ENCODE measurements at regions not wholly inside any gene's neighbourhood (a gene's known extent, or its start where the extent isn't known, plus 50 kb on each side); places are given as distances from the start of the nearest gene placed in this dataset.

- DNase-seq (ENCODE audit: low read depth) = no peak
Measured at GRCh38 chr18:4638680-4639079, 183.6 kb upstream of the DLGAP1 start.

GRCh38 chr18:4637876-4638275 lies 182.8 kb upstream of the DLGAP1 start:
- no peak for DNase-seq (ENCODE audit: low read depth)

- DNase-seq (ENCODE audit: low read depth) = no peak
Measured at GRCh38 chr18:4636967-4637366, 181.9 kb upstream of the DLGAP1 start.

GRCh38 chr18:4631239-4631638 lies 176.1 kb upstream of the DLGAP1 start:
- DNase-seq (ENCODE audit: low read depth) = no peak

GRCh38 chr18:4605212-4605611 lies 150.1 kb upstream of the DLGAP1 start:
- DNase-seq (ENCODE audit: low read depth) = no peak

GRCh38 chr18:4603955-4604354 lies 148.8 kb upstream of the DLGAP1 start:
- no peak for DNase-seq (ENCODE audit: low read depth)

GRCh38 chr18:4599312-4599711 lies 144.2 kb upstream of the DLGAP1 start:
- no peak for DNase-seq (ENCODE audit: low read depth)

GRCh38 chr18:4597301-4597700 lies 142.2 kb upstream of the DLGAP1 start:
- DNase-seq (ENCODE audit: low read depth) = no peak

GRCh38 chr18:4593895-4594294 lies 138.8 kb upstream of the DLGAP1 start:
- DNase-seq (ENCODE audit: low read depth) = no peak

- DNase-seq (ENCODE audit: low read depth) = no peak
Measured at GRCh38 chr18:4593459-4593858, 138.4 kb upstream of the DLGAP1 start.

GRCh38 chr18:4589056-4589800 lies 134.1 kb upstream of the DLGAP1 start:
- no peak for DNase-seq (ENCODE audit: low read depth)

- no peak for DNase-seq (ENCODE audit: low read depth)
Measured at GRCh38 chr18:4587204-4587603, 132.1 kb upstream of the DLGAP1 start.

GRCh38 chr18:4586731-4587130 lies 131.6 kb upstream of the DLGAP1 start:
- no peak for DNase-seq (ENCODE audit: low read depth)

- no peak for DNase-seq (ENCODE audit: low read depth)
Measured at GRCh38 chr18:4582431-4583335, 127.6 kb upstream of the DLGAP1 start.

GRCh38 chr18:4581966-4582365 lies 126.9 kb upstream of the DLGAP1 start:
- no peak for DNase-seq (ENCODE audit: low read depth)

- no peak for DNase-seq (ENCODE audit: low read depth)
Measured at GRCh38 chr18:4578449-4578848, 123.3 kb upstream of the DLGAP1 start.

GRCh38 chr18:4573735-4574134 lies 118.6 kb upstream of the DLGAP1 start:
- DNase-seq (ENCODE audit: low read depth) = no peak

- DNase-seq (ENCODE audit: low read depth) = no peak
Measured at GRCh38 chr18:4557502-4557901, 102.4 kb upstream of the DLGAP1 start.

- no peak for DNase-seq (ENCODE audit: low read depth)
Measured at GRCh38 chr18:4551001-4551360, 95.9 kb upstream of the DLGAP1 start.

GRCh38 chr18:4549164-4549872 lies 94.2 kb upstream of the DLGAP1 start:
- no peak for DNase-seq (ENCODE audit: low read depth)

- no peak for DNase-seq (ENCODE audit: low read depth)
Measured at GRCh38 chr18:4547126-4547525, 92.0 kb upstream of the DLGAP1 start.

- DNase-seq (ENCODE audit: low read depth) = no peak
Measured at GRCh38 chr18:4544142-4544541, 89.0 kb upstream of the DLGAP1 start.

GRCh38 chr18:4543711-4544110 lies 88.6 kb upstream of the DLGAP1 start:
- DNase-seq (ENCODE audit: low read depth) = no peak
